Pulmonary artery endothelial cell (primary cell): ENCODE measurements at regions not wholly inside any gene's neighbourhood (a gene's known extent, or its start where the extent isn't known, plus 50 kb on each side); places are given as distances from the start of the nearest gene placed in this dataset.
"Not testable (repeated sequence)": the region's sequence is repeated elsewhere in the genome, so short reads cannot be mapped to it uniquely, and the experiment has no call there.

Experiments
- DNase-seq: peaks from one replicate; pipeline ENCODE4 v3.0.0-alpha.2; 2011; ENCODE audit warnings: low read depth, low spot score

GRCh38 chr18:1806884-1807615, 764.3 kb downstream of the METTL4 start:
- DNase-seq = no peak

GRCh38 chr18:1811282-1811681, 760.0 kb downstream of the METTL4 start:
- DNase-seq = no peak

DNA sequence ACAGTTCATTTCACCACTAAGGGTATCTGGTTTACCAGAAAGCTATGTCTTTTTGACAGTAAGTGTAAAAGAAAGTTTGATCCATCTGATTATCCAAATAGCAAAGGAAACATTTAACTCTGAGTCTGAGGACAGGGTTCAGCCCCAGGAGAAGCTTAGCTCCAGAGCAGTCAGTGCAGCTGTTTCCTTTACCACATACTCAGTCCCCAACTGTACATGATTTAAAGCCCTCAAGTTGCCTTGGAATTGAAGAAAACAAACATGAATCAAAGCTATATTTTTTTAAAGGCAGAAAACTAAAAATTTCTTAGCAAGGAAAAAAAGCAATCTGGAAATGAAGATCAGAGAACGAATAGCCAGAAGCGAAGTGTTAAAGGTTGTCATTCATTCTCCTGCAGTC, 746.0 kb downstream of the METTL4 start:
- no peak for DNase-seq

- no peak for DNase-seq
These were observed 730.4 kb downstream of the METTL4 start for GRCh38 chr18:1840878-1841277.

- DNase-seq = no peak
These were observed 724.7 kb downstream of the METTL4 start for GRCh38 chr18:1846640-1847039.

DNA sequence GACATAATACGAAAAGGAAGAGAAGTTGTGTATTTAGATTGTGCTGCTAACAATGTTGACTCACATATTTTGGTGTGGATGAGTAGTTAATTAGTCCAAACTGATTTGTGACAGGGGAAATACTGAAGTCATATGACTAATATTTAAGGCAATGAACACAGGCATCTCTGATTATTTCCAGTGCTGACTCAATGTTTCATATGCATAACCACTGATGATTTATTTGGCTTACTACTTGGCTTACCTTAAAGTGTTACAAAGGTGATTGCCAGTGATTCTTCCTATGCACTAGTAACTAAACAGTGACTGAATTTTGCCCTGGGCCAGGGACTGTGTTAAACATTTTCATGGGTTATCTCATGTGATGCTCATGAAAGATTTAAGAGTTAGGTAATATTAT, 722.6 kb downstream of the METTL4 start:
- no peak for DNase-seq

DNA sequence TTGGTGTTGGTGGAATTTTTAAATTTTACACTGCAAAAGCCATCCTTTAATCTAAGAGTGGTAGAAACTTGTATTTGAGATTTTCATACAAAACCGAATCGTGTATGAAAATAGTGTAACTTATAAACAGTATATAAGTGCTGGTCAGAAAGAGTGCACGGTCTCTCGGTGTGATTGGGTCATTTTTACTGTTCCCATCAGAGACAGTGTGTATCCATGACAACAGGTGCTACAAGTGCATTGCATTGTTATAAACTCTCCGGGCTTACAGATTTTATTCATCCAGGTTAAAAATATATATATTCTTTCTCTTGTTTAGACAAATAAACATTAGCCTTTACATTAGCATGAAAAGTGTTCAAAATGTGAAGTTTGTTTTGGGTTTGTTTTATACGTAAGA, 721.9 kb downstream of the METTL4 start:
- DNase-seq = no peak

DNA sequence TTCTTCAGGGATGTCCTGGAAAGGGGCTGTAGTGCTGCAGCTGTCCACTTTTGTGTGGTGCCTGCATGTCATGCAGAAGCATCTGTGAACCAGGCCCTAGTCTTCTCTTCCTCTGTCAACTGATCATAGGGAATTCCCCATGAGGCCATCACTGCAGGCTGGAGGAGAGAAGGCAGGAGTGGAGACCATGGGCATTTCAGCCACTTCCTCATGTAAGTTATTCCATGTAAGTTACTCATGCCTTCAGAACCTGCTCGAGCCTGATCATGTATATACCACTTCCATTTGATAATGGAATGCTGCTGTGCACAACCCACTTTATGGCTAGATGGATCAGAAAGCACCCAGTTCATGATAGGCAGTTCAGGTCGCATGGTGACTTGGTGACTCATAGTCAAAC, 714.0 kb downstream of the METTL4 start:
- DNase-seq = not testable (repeated sequence)

- DNase-seq = no peak
These were observed 709.8 kb downstream of the METTL4 start for GRCh38 chr18:1861473-1861872.

- no peak for DNase-seq
These were observed 705.4 kb downstream of the METTL4 start for GRCh38 chr18:1865869-1866268.

GRCh38 chr18:1872274-1872673, 699.0 kb downstream of the METTL4 start:
- no peak for DNase-seq

DNA sequence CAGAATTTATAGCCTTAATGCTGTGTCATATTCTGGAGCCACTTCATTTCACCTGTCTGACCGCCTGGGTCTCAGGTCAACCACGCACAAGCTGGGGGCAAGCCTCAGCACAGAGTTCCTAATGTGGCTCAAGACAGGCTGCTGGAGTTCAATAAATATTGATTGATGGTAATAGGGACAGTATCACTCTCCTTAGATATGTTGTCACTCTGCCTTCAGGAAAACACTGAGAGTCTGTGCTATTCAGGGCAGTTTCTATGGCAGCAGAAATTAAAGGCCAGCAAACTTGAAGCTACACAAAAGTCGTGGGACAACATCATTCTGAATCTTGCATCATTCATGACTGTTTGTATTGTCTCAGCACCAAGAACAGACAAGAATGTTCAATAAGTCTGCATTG, 696.1 kb downstream of the METTL4 start:
- DNase-seq = no peak

DNA sequence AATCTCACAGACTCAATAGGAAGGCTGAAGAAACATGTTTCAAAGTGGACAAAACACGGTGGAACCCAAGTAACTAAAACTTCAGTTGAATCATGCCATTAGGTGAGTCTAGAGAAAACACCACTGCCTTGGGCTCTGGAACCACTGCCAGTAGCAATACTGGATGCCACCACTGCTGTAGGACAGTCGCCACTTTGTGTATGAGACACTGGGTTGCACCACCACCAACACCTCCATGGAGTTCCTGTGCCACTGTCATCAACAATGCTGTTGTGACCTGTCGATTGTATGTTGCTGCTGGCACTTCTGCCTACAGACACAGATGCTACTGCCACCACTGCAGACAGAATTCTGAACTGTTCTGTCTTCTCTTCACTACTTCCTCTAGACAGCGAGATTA, 686.7 kb downstream of the METTL4 start:
- DNase-seq = no peak

- DNase-seq = no peak
These were observed 679.7 kb downstream of the METTL4 start for GRCh38 chr18:1891641-1892040.

- DNase-seq = no peak
These were observed 679.1 kb downstream of the METTL4 start for GRCh38 chr18:1892191-1892590.

DNA sequence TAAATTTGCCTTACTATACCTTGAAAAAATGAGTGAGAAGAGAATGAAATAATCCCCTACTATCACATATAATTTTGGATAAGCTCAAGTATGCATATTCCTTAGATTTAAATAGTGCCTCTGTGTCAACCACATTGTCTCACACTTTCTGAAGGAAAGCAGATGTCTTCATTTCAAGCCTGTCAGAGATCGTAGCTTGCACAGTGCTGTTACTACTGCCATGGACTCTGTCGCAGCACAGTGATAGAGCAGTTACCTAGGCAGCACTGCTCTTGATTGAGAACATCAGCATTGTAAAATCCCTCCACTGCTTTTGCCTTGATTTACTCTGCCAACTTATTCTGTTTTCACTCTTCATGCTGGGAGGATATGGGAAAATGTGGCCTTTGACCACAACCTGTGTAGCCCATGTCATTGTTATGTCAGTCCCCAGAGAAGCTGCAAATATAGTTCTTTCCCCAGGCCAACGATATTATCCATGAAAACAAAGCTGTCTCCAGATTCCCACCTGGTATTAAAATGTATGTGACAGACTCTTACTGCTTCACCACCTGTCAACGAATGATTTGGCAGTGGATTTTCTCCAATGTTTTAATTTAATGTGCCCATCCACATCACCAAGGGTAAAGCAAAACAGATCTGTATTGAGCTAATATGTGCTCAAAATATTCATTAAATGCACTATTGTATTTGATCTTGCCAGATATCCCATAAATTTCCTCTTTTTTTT, 675.7 kb downstream of the METTL4 start:
- DNase-seq = no peak

DNA sequence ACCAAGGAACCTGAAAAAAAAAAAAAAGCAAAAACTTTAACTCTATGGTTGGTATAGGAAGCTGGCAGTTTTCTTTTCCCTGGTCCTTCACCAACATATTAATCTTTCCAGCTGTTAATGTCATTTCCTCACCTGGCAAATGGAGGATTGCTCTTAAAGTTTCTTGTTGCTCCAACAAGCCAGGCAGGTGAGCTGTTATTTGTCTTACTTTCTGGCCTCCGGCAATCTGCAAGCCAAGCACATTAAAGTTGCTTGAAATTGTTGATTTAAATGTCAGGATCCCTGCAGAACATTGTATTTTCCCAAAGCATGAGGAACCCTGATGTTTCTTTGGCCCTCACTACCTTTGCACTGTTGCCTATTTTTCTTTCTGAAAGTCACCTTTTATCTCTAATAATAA, 664.9 kb downstream of the METTL4 start:
- no peak for DNase-seq

DNA sequence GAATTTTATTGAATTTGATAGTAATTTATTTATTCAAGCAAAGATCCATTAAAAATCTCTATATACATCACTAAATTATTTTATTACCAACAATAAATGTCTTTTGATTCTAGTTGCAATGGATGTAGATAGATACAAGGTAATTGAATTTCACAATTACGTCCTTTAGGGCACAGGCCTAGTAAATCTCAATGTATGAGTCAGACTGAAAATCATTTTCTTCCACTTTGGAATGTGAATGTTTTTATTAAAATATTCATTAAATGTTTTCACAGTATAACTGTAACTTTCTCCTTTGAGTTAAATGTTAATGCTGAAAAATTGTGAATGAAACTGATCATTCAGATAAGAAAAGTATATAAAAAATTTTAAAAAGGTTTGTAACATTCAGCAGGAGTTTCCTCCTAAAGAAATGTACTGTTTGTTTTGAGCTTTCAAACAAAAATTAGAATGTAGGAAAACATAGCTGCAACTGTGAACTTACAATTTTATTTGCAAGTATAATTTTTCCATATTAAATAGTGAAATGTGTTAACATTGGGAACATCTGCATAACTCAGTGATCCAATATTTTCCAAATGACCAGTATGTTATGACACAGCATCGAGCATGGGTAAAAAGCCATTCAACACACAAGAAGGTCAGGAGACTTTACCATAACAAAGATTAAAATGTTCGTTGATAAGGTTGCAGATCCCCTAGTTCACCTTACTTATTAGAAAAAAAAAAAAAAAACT, 663.7 kb downstream of the METTL4 start:
- DNase-seq = no peak

GRCh38 chr18:1914489-1914888, 656.8 kb downstream of the METTL4 start:
- DNase-seq = no peak

DNA sequence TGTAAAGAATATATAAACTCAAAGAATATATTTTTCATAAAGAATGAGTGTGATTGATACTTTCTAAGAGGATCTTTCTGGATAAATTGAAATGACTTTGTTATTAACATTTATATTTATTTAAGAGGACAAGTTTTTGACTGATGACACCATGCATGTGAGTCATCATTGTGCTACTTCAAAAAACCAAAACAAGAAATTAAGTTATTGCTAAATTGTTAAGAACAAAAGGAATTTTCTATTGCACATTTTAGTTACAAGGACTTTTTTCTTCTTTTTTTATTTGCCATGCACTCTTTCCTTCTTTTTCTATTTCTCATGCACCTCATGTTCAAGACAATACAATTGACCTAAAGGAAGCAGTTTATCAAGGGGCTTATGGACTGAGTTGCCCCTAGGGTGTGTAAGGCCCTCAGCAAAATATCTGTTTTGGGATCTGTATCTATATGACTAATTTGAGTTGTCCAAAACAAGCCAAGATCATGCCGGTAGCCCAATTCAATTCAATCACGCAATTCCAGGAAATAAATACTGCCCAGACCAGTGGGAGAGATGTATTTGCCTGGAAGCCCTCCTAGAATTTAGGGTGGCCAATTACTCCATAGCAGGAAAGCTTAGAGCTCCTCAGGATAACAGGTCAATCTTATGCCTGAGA, 654.3 kb downstream of the METTL4 start:
- DNase-seq = no peak

DNA sequence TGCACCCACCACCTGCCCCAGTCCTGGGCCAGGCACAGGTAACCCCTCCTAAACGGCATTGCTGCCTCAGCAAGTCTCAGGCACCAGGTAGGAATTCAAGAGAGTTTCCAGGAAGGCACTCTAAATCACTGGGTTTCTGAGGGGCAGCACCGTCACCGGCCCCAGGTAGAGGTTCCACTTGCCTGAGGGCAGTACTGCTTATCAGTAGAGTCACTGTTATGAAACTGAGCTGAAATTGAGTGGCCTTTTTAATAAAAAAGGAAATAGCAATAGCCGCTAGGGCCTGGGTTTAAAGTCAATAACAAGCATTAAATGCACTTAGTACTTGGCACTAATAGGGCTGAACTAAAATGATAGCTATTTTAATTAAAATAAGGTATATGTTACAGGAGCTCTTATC, 653.7 kb downstream of the METTL4 start:
- no peak for DNase-seq

- no peak for DNase-seq
These were observed 649.2 kb downstream of the METTL4 start for GRCh38 chr18:1922066-1922465.
